Stimulated activated CD4-positive, alpha-beta T cell treated with anti-CD3 and anti-CD28 coated beads, Interleukin-15, amount 100 ng/mL, for 48 hours (primary cell): ENCODE measurements at regions not wholly inside any gene's neighbourhood (a gene's known extent, or its start where the extent isn't known, plus 50 kb on each side); places are given as distances from the start of the nearest gene placed in this dataset.

Experiments
- DNase-seq, 2 donors: peaks; one replicate each; pipeline ENCODE4 v3.0.0-alpha.2; 2020; ENCODE audit warnings: low read depth in 2 of 2

GRCh38 chr15:31871166-31871886 is 159.0 kb upstream of the CHRNA7 start:
- DNase-seq, result no peak

- no peak for DNase-seq
These were observed 158.4 kb upstream of the CHRNA7 start for GRCh38 chr15:31871887-31872281.

- DNase-seq, result no peak
These were observed 143.1 kb upstream of the CHRNA7 start for GRCh38 chr15:31887246-31887645.

- DNase-seq, result no peak
These were observed 137.8 kb upstream of the CHRNA7 start for GRCh38 chr15:31892513-31892912.

- DNase-seq, result no peak
These were observed 136.5 kb upstream of the CHRNA7 start for GRCh38 chr15:31893780-31894179.

GRCh38 chr15:31897746-31898145 is 132.6 kb upstream of the CHRNA7 start:
- no peak for DNase-seq

- DNase-seq, result no peak
These were observed 128.8 kb upstream of the CHRNA7 start for GRCh38 chr15:31901501-31901900.

- no peak for DNase-seq
These were observed 125.3 kb upstream of the CHRNA7 start for GRCh38 chr15:31905054-31905453.

- DNase-seq, result no peak
These were observed 104.8 kb upstream of the CHRNA7 start for GRCh38 chr15:31925541-31925940.

GRCh38 chr15:31930967-31931366 is 99.3 kb upstream of the CHRNA7 start:
- peak; percentile 7 to 14 for DNase-seq

GRCh38 chr15:31932576-31932975 is 97.7 kb upstream of the CHRNA7 start:
- DNase-seq, result no peak

GRCh38 chr15:31934821-31935220 is 95.5 kb upstream of the CHRNA7 start:
- no peak for DNase-seq

GRCh38 chr15:31953478-31953877 is 76.8 kb upstream of the CHRNA7 start:
- DNase-seq, result no peak

GRCh38 chr15:31954374-31955172 is 75.7 kb upstream of the CHRNA7 start:
- DNase-seq, result no peak

- no peak for DNase-seq
These were observed 74.6 kb upstream of the CHRNA7 start for GRCh38 chr15:31955734-31956133.

GRCh38 chr15:31957581-31957980 is 72.7 kb upstream of the CHRNA7 start:
- no peak for DNase-seq

GRCh38 chr15:31964586-31965307 is 65.6 kb upstream of the CHRNA7 start:
- DNase-seq, result no peak

GRCh38 chr15:31970007-31970406 is 60.3 kb upstream of the CHRNA7 start:
- DNase-seq, result no peak

GRCh38 chr15:31973197-31973596 is 57.1 kb upstream of the CHRNA7 start:
- no peak for DNase-seq

GRCh38 chr15:31974154-31974794 is 56.0 kb upstream of the CHRNA7 start:
- DNase-seq, result no peak

GRCh38 chr15:31974855-31975829 is 55.2 kb upstream of the CHRNA7 start:
- peak; percentile 1 to 7 for DNase-seq
